C4-2B (cell line): ENCODE measurements at regions not wholly inside any gene's neighbourhood (a gene's known extent, or its start where the extent isn't known, plus 50 kb on each side); places are given as distances from the start of the nearest gene placed in this dataset.

ENCODE experiments used
- CTCF ChIP-seq: fragments of 450-650 bp; conservative IDR thresholded peaks from 2 replicates; pipeline ENCODE4 v1.5.1; 2017; ENCODE audit warnings: mild to moderate bottlenecking
- ZFX ChIP-seq: fragments of 450-650 bp; IDR thresholded peaks from 2 replicates; pipeline ENCODE4 v1.6.1; 2017

- TF ChIP-seq CTCF = no peak
- no peak for TF ChIP-seq ZFX
Observed at GRCh38 chr4:136357556-136357955, 1174.7 kb downstream of the PCDH18 start.
